ENCODE measurements at regions not wholly inside any gene's neighbourhood (a gene's known extent, or its start where the extent isn't known, plus 50 kb on each side); places are given as distances from the start of the nearest gene placed in this dataset.
"Not testable (repeated sequence)": the region's sequence is repeated elsewhere in the genome, so short reads cannot be mapped to it uniquely, and the experiment has no call there.

GRCh38 chr9:85858056-85858750, 82.7 kb upstream of the NAA35 start:
- no peak overlapping the region for H3K4me3 ChIP-seq (replicated peaks; ENCODE audit: insufficient read depth, low read length)
- H3K27ac ChIP-seq (replicated peaks) = no peak overlapping the region
- no peak for DNase-seq (ENCODE audit: low read depth in 1 of 2, low spot score in 1 of 2)
- TF ChIP-seq POLR2AphosphoS5 (IDR thresholded peaks at IDR 0.05; ENCODE audit: low read depth) = no peak
- no peak for TF ChIP-seq SPI1 (IDR thresholded peaks at IDR 0.05; ENCODE audit: borderline replicate concordance, low read depth)
- TF ChIP-seq CTCF (IDR thresholded peaks at IDR 0.05; ENCODE audit: insufficient read depth, low read length) = no peak
- no peak for TF ChIP-seq REST (IDR thresholded peaks at IDR 0.05; ENCODE audit: insufficient replicate concordance, low read depth)
- no peak for TF ChIP-seq GABPA (IDR thresholded peaks at IDR 0.05; ENCODE audit: low read depth)
- H3K27me3 ChIP-seq (ENCODE audit: insufficient read depth, poor library complexity, severe bottlenecking) = no peaks in the 10 kb centered on the region

- no peak for DNase-seq (ENCODE audit: low read depth in 1 of 2, low spot score in 1 of 2)
- no peak for TF ChIP-seq SPI1 (IDR thresholded peaks at IDR 0.05; ENCODE audit: borderline replicate concordance, low read depth)
- TF ChIP-seq GABPA (IDR thresholded peaks at IDR 0.05; ENCODE audit: low read depth) = no peak
- TF ChIP-seq CTCF (IDR thresholded peaks at IDR 0.05; ENCODE audit: insufficient read depth, low read length) = no peak
- TF ChIP-seq REST (IDR thresholded peaks at IDR 0.05; ENCODE audit: insufficient replicate concordance, low read depth) = no peak
- TF ChIP-seq POLR2AphosphoS5 (IDR thresholded peaks at IDR 0.05; ENCODE audit: low read depth) = no peak
- Histone ChIP-seq H3K27ac (replicated peaks) (no peak overlapping the region), H3K27me3 (ENCODE audit: insufficient read depth, poor library complexity, severe bottlenecking) (no peaks in the 10 kb centered on the region), H3K4me3 (replicated peaks; ENCODE audit: insufficient read depth, low read length) (no peak overlapping the region)
Measured at GRCh38 chr9:85859765-85860164, 81.2 kb upstream of the NAA35 start.

GRCh38 chr9:85861882-85862281, 79.1 kb upstream of the NAA35 start:
- not testable (repeated sequence) for H3K27ac ChIP-seq (replicated peaks); DNase-seq (ENCODE audit: low read depth in 1 of 2, low spot score in 1 of 2); H3K4me3 ChIP-seq (replicated peaks; ENCODE audit: insufficient read depth, low read length); H3K27me3 ChIP-seq (ENCODE audit: insufficient read depth, poor library complexity, severe bottlenecking)

DNA sequence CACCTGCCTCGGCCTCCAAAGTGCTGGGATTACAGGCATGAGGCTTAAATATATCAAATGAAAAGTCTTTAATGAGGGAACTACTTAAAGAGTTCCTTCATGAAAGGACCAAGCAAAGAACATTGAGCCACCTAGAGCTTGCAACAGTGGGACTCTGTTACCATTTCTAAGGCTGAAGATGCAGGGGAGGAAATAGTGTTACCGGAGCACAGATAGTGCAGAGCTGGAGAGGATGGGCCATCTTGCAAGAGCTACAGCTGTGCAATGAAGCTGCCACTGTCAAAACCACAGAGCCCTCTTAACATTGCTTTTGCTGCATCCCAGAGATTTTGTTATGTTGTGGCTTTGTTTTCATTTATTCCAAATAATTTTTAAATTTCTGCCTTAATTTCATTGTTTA, 77.1 kb upstream of the NAA35 start:
- TF ChIP-seq REST (IDR thresholded peaks at IDR 0.05; ENCODE audit: insufficient replicate concordance, low read depth) (no peak), CTCF (IDR thresholded peaks at IDR 0.05; ENCODE audit: insufficient read depth, low read length) (no peak), SPI1 (IDR thresholded peaks at IDR 0.05; ENCODE audit: borderline replicate concordance, low read depth) (no peak), GABPA (IDR thresholded peaks at IDR 0.05; ENCODE audit: low read depth) (no peak), POLR2AphosphoS5 (IDR thresholded peaks at IDR 0.05; ENCODE audit: low read depth) (no peak)
- Histone ChIP-seq H3K27ac (replicated peaks) (no peak overlapping the region), H3K27me3 (ENCODE audit: insufficient read depth, poor library complexity, severe bottlenecking) (no peaks in the 10 kb centered on the region), H3K4me3 (replicated peaks; ENCODE audit: insufficient read depth, low read length) (no peak overlapping the region)
- no peak for DNase-seq (ENCODE audit: low read depth in 1 of 2, low spot score in 1 of 2)

Measured in HL-60 (cell line).